ENCODE measurements at regions not wholly inside any gene's neighbourhood (a gene's known extent, or its start where the extent isn't known, plus 50 kb on each side); places are given as distances from the start of the nearest gene placed in this dataset.

DNA sequence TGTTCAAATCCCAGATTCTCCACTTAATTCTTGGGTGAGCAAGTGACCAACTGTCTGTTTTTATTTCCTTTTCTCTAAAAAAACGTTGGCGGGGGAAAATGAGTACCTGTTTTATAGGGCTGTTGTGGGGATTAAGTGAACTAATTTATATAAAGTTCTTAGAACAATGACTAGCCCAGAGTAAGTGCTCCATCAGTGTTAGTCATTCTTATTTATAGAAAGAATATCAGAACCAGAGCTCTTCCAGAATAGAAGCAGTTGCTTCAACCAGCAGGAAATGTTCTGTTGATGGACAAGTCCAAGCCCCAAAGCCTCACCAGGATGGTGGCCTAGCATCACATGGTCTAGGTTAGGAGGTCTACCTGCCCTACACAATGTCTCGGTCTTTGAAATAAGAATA is 379.2 kb downstream of the ACTL7B start:
- Histone ChIP-seq H3K4me3 (ENCODE audit: low read depth, low read length) (no peak overlapping the region), H3K27me3 (ENCODE audit: control insufficient read depth, insufficient read depth, low read length) (no peaks in the 10 kb centered on the region), H3K36me3 (ENCODE audit: control insufficient read depth, insufficient read depth, low read length) (no peaks in the 10 kb centered on the region)
- TF ChIP-seq, protein P1, sequence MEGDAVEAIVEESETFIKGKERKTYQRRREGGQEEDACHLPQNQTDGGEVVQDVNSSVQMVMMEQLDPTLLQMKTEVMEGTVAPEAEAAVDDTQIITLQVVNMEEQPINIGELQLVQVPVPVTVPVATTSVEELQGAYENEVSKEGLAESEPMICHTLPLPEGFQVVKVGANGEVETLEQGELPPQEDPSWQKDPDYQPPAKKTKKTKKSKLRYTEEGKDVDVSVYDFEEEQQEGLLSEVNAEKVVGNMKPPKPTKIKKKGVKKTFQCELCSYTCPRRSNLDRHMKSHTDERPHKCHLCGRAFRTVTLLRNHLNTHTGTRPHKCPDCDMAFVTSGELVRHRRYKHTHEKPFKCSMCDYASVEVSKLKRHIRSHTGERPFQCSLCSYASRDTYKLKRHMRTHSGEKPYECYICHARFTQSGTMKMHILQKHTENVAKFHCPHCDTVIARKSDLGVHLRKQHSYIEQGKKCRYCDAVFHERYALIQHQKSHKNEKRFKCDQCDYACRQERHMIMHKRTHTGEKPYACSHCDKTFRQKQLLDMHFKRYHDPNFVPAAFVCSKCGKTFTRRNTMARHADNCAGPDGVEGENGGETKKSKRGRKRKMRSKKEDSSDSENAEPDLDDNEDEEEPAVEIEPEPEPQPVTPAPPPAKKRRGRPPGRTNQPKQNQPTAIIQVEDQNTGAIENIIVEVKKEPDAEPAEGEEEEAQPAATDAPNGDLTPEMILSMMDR (IDR thresholded peaks at IDR 0.05; ENCODE audit: insufficient read depth, low read length, severe bottlenecking), result no peak
- peak; percentile 67 for DNase-seq (ENCODE audit: low read depth)
- no peak for FAIRE-seq

DNA sequence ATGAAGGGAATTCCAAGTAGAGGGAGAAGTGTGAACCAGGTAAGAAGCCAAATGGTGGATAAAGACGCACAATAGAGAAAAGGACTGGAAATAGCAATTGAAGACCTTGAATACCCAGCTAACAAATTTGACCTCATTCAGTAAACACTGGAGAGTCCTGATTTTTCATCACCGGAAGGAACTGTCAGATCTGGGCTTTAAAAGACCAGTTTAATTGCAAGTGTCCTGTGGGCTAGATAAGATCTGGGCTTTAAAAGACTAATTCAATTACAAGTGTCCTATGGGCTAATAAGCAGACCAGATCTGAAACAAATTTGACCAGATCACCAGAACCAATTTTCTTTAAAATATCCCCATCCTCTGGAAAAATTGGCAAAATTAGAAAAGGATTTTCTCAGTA is 380.0 kb downstream of the ACTL7B start:
- no peak for FAIRE-seq
- TF ChIP-seq, protein P1 (IDR thresholded peaks at IDR 0.05; ENCODE audit: insufficient read depth, low read length, severe bottlenecking), result no peak
- Histone ChIP-seq H3K36me3 (ENCODE audit: control insufficient read depth, insufficient read depth, low read length) (no peaks in the 10 kb centered on the region), H3K4me3 (ENCODE audit: low read depth, low read length) (no peak overlapping the region), H3K27me3 (ENCODE audit: control insufficient read depth, insufficient read depth, low read length) (no peaks in the 10 kb centered on the region)
- DNase-seq (ENCODE audit: low read depth), result no peak

DNA sequence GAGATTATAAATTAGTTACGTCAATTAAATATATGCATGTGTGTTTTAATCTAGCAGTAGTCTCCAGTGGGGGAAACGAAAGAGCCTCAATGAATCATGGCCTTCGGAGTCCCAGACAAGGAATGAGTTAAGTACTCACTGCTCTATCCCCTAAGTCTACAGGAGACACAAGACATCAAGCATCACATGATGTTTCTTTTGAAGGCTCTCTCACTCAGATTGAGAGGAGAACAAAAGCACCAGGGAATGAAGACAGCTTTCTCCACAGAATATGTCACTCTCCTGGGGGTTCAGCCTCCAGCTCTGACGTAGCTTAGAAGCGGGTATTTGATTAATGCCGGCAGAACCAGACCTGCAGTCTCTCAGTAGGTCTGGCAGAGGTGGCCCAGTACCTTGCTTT is 381.4 kb downstream of the ACTL7B start:
- FAIRE-seq, result no peak
- Histone ChIP-seq H3K27me3 (ENCODE audit: control insufficient read depth, insufficient read depth, low read length) (no peaks in the 10 kb centered on the region), H3K36me3 (ENCODE audit: control insufficient read depth, insufficient read depth, low read length) (no peaks in the 10 kb centered on the region), H3K4me3 (ENCODE audit: low read depth, low read length) (no peak overlapping the region)
- DNase-seq (ENCODE audit: low read depth), result peak; percentile 45
- TF ChIP-seq, protein P1 (IDR thresholded peaks at IDR 0.05; ENCODE audit: insufficient read depth, low read length, severe bottlenecking), result no peak

DNA sequence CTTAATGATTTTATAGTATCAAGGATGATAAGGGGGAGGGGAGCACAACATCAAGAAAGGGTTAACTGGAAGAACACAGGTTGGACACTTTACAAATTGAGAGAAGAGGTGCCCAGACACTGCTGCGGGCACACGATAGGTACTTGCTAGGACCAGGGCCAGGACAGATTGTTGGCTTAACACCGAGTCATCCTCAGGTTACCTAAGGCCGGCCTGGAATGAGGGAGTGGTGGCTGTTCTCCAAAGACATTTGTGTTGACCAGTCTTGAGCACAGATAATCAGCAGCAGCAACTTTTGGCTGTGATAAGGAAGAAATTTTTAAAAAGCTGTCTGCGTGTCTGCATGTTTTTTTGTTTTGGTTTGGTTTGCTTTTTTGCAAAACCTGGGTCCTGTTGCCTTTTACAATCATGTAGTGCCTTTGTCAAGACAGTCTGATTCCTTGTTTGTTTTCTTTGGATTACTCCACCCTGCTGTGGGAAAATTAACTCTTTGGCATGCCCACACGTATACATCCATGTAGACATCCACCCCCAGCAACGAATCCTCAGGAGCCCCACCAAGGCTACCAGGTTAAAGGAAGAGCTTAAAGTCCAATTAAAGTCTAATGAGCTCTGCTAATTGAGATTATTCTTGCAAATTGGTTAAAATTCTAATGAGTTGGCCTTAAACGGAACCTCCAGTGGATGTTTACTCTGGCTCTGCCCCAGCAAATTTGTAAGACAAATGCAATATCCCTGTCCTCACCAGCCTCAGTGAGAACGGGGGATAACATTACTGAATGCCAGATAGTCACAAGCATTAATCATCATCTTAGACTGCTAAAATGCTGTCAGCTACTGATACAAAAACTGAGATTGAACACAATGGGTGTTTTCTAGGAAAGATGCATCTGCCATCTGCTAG is 382.3 kb downstream of the ACTL7B start:
- TF ChIP-seq, protein P1 (IDR thresholded peaks at IDR 0.05; ENCODE audit: insufficient read depth, low read length, severe bottlenecking), result no peak
- no peaks in the 10 kb centered on the region for H3K36me3 ChIP-seq (ENCODE audit: control insufficient read depth, insufficient read depth, low read length)
- DNase-seq (ENCODE audit: low read depth) (peak; percentile 95), FAIRE-seq (no peak)
- H3K27me3 ChIP-seq (ENCODE audit: control insufficient read depth, insufficient read depth, low read length), result no peaks in the 10 kb centered on the region
- H3K4me3 ChIP-seq (ENCODE audit: low read depth, low read length), result no peak overlapping the region

DNA sequence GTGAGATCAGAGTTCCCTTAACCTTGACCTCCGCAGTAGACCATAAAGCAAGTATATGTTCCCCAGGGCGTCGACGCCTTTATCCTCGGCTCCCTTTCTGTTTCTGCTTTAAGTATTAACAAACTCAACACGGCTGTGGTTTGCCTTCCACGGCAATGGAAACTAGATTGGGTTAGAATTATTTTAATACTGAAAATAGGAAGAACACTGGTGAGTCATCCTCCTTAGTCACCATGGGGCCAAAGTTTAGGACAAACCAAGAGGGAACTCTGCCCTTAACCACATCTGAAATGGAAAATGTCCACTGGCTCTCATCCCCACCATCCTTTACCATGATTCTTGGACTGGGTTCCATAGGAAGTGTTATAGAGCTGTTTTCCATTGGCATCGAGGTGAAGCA is 386.1 kb downstream of the ACTL7B start:
- Histone ChIP-seq H3K27me3 (ENCODE audit: control insufficient read depth, insufficient read depth, low read length) (no peaks in the 10 kb centered on the region), H3K4me3 (ENCODE audit: low read depth, low read length) (no peak overlapping the region), H3K36me3 (ENCODE audit: control insufficient read depth, insufficient read depth, low read length) (no peaks in the 10 kb centered on the region)
- TF ChIP-seq, protein P1 (IDR thresholded peaks at IDR 0.05; ENCODE audit: insufficient read depth, low read length, severe bottlenecking), result no peak
- peak; percentile 49 for DNase-seq (ENCODE audit: low read depth)
- FAIRE-seq, result no peak

Data from bronchial epithelial cell (primary cell).